Activated CD4-positive, alpha-beta T cell treated with anti-CD3 and anti-CD28 coated beads for 24 hours (primary cell): ENCODE measurements at regions not wholly inside any gene's neighbourhood (a gene's known extent, or its start where the extent isn't known, plus 50 kb on each side); places are given as distances from the start of the nearest gene placed in this dataset.

Experiments used
- DNase-seq, 2 donors: peaks; one replicate each; pipeline ENCODE4 v3.0.0-alpha.2; 2020; ENCODE audit warnings: low read depth in 2 of 2

GRCh38 chr11:33413301-33413700 is 156.1 kb downstream of the HIPK3 start:
- DNase-seq: no peak

- DNase-seq: no peak
Observed at GRCh38 chr11:33412241-33412640, 155.1 kb downstream of the HIPK3 start.

- no peak for DNase-seq
Observed at GRCh38 chr11:33411751-33412150, 154.6 kb downstream of the HIPK3 start.

GRCh38 chr11:33410086-33410765 is 153.0 kb downstream of the HIPK3 start:
- DNase-seq: no peak
